H9 (cell line): ENCODE measurements at regions not wholly inside any gene's neighbourhood (a gene's known extent, or its start where the extent isn't known, plus 50 kb on each side); places are given as distances from the start of the nearest gene placed in this dataset.
A peak's percentile ranks its signal among the peaks of the same experiment; 100 is the strongest.

Experiments used
- DNase-seq: peaks from one replicate; pipeline ENCODE4 v3.0.0-alpha.2; 2017
- H2AFZ ChIP-seq: one replicate; pipeline ENCODE4 v1.6.1; 2013; ENCODE audit warnings: mild to moderate bottlenecking, low read length, control low read depth, moderate library complexity
- H2AK5ac ChIP-seq: 2 replicates; pipeline ENCODE4 v1.6.1; 2013; ENCODE audit warnings: low read length, control low read depth, mixed read lengths; ENCODE audit not compliant: insufficient read length
- H2BK120ac ChIP-seq: one replicate; pipeline ENCODE4 v1.6.1; 2013; ENCODE audit warnings: low read depth, mild to moderate bottlenecking, low read length, control low read depth, inconsistent platforms; ENCODE audit not compliant: poor library complexity, severe bottlenecking
- H2BK12ac ChIP-seq: 2 replicates; pipeline ENCODE4 v1.6.1; 2013; ENCODE audit warnings: low read length, control low read depth, mixed read lengths, low read depth; ENCODE audit not compliant: insufficient read length
- H2BK15ac ChIP-seq: 2 replicates; pipeline ENCODE4 v1.6.1; 2013; ENCODE audit warnings: low read depth, low read length, control low read depth
- H2BK20ac ChIP-seq: one replicate; pipeline ENCODE4 v1.6.1; 2013; ENCODE audit warnings: low read depth, mild to moderate bottlenecking, low read length, control low read depth, inconsistent platforms; ENCODE audit not compliant: poor library complexity, severe bottlenecking
- H2BK5ac ChIP-seq: 2 replicates; pipeline ENCODE4 v1.6.1; 2013; ENCODE audit warnings: low read length, control low read depth, mixed read lengths; ENCODE audit not compliant: insufficient read length
- H3K14ac ChIP-seq: 2 replicates; pipeline ENCODE4 v1.6.1; 2013; ENCODE audit warnings: low read length, control low read depth; ENCODE audit not compliant: insufficient read depth
- H3K18ac ChIP-seq: 2 replicates; pipeline ENCODE4 v1.6.1; 2013; ENCODE audit warnings: low read depth, mild to moderate bottlenecking, mixed read lengths, low read length, control low read depth; ENCODE audit not compliant: insufficient read length
- H3K23ac ChIP-seq: 2 replicates; pipeline ENCODE4 v1.6.1; 2013; ENCODE audit warnings: low read length, control low read depth, mixed read lengths, low read depth; ENCODE audit not compliant: insufficient read length
- H3K23me2 ChIP-seq: 2 replicates; pipeline ENCODE4 v1.6.1; 2013; ENCODE audit warnings: low read depth, mild to moderate bottlenecking, mixed read lengths, low read length, control low read depth; ENCODE audit not compliant: insufficient read length, poor library complexity, severe bottlenecking
- H3K27ac ChIP-seq: 2 replicates; pipeline ENCODE4 v1.5.1; 2013; ENCODE audit warnings: low read length, control low read depth, mixed read lengths, low read depth; ENCODE audit not compliant: insufficient read length
- H3K27me3 ChIP-seq: 2 replicates; pipeline ENCODE4 v1.6.1; 2013; ENCODE audit warnings: low read length, control low read depth, inconsistent platforms; ENCODE audit not compliant: insufficient read depth
- H3K4ac ChIP-seq: 2 replicates; pipeline ENCODE4 v1.6.1; 2013; ENCODE audit warnings: low read depth, mild to moderate bottlenecking, control low read depth, inconsistent platforms, low read length, moderate library complexity
- H3K4me1 ChIP-seq: 2 replicates; pipeline ENCODE4 v1.6.1; 2013; ENCODE audit warnings: low read length, control low read depth, inconsistent platforms; ENCODE audit not compliant: insufficient read depth
- H3K4me2 ChIP-seq: 2 replicates; pipeline ENCODE4 v1.6.1; 2013; ENCODE audit warnings: low read length, control low read depth, mixed read lengths; ENCODE audit not compliant: insufficient read length, insufficient read depth
- H3K56ac ChIP-seq: 2 replicates; pipeline ENCODE4 v1.6.1; 2013; ENCODE audit warnings: low read depth, mild to moderate bottlenecking, mixed read lengths, low read length, control low read depth; ENCODE audit not compliant: insufficient read length
- H3K79me1 ChIP-seq: 2 replicates; pipeline ENCODE4 v1.6.1; 2013; ENCODE audit warnings: low read depth, mild to moderate bottlenecking, moderate library complexity, low read length, control low read depth, inconsistent platforms; ENCODE audit not compliant: insufficient read depth, poor library complexity, severe bottlenecking
- H3K79me2 ChIP-seq: 2 replicates; pipeline ENCODE4 v1.6.1; 2013; ENCODE audit warnings: low read length, control low read depth, inconsistent platforms; ENCODE audit not compliant: insufficient read depth
- H3K9ac ChIP-seq: 2 replicates; pipeline ENCODE4 v1.6.1; 2013; ENCODE audit warnings: low read length, control low read depth, mixed read lengths; ENCODE audit not compliant: insufficient read length; ENCODE audit errors: extremely low read depth
- H3K9me3 ChIP-seq: one replicate; pipeline ENCODE4 v1.6.1; 2013; ENCODE audit warnings: low read depth, low read length, inconsistent platforms; ENCODE audit not compliant: control insufficient read depth
- H3T11ph ChIP-seq: one replicate; pipeline ENCODE4 v1.6.1; 2013; ENCODE audit warnings: mild to moderate bottlenecking, low read length, control low read depth, inconsistent platforms
- H4K20me1 ChIP-seq: one replicate; pipeline ENCODE4 v1.6.1; 2013; ENCODE audit not compliant: control insufficient read depth, insufficient read length, insufficient read depth
- H4K5ac ChIP-seq: 2 replicates; pipeline ENCODE4 v1.6.1; 2013; ENCODE audit warnings: low read depth, mild to moderate bottlenecking, mixed read lengths, low read length, control low read depth; ENCODE audit not compliant: insufficient read length
- H4K8ac ChIP-seq: replicated peaks from 2 replicates; pipeline ENCODE4 v1.6.1; 2013; ENCODE audit warnings: low read length, control low read depth, mixed read lengths, low read depth; ENCODE audit not compliant: insufficient read length
- H4K91ac ChIP-seq: 2 replicates; pipeline ENCODE4 v1.6.1; 2013; ENCODE audit warnings: low read depth, mild to moderate bottlenecking, moderate library complexity, mixed read lengths, low read length, control low read depth; ENCODE audit not compliant: insufficient read length
- H3K27ac Mint-ChIP-seq, 3 experiments: 2 replicates in 2 of 3; 3 replicates in 1 of 3; pipeline ENCODE4 v1.8.0; 2020 to 2021; ENCODE audit warnings: mixed read lengths in 3 of 3, mild to moderate bottlenecking in 1 of 3, moderate library complexity in 1 of 3
- H3K27me3 Mint-ChIP-seq: 2 replicates; pipeline ENCODE4 v1.8.0; 2021; ENCODE audit warnings: low read depth, mild to moderate bottlenecking, moderate library complexity, mixed read lengths
- H3K36me3 Mint-ChIP-seq, 3 experiments: 2 replicates in 2 of 3; 3 replicates in 1 of 3; pipeline ENCODE4 v1.8.0; 2020 to 2021; ENCODE audit warnings: low read depth in 3 of 3, mixed read lengths in 3 of 3; ENCODE audit not compliant: insufficient read depth in 1 of 3
- H3K4me1 Mint-ChIP-seq, 2 experiments: 2 replicates each; pipeline ENCODE4 v1.8.0; 2020; ENCODE audit warnings: mixed read lengths in 2 of 2
- H3K4me3 Mint-ChIP-seq, 2 experiments: 2 replicates in 1 of 2; 3 replicates in 1 of 2; pipeline ENCODE4 v1.8.0; 2020 to 2021; ENCODE audit warnings: mild to moderate bottlenecking in 2 of 2, mixed read lengths in 2 of 2, moderate library complexity in 1 of 2
- H3K9me3 Mint-ChIP-seq, 2 experiments: 2 replicates in 1 of 2; 3 replicates in 1 of 2; pipeline ENCODE4 v1.8.0; 2020; ENCODE audit warnings: mild to moderate bottlenecking in 2 of 2, mixed read lengths in 2 of 2, moderate library complexity in 1 of 2
- CTCF ChIP-seq: fragments of 200-600 bp; sonication (generic); conservative IDR thresholded peaks from 3 replicates; pipeline ENCODE4 v1.8.0; 2021; ENCODE audit warnings: antibody characterized with exemption, mild to moderate bottlenecking
- WGBS: extraction: QIAGEN DNeasy Blood & Tissue Kit; methylation state at CpG from one replicate; pipeline ENCODE4 v1.1.7; 2013; ENCODE audit warnings: missing lambda C conversion rate, low lambda C conversion rate, mixed read lengths; ENCODE audit not compliant: insufficient read length; ENCODE audit errors: extremely low coverage; 5-methylcytosine and 5-hydroxymethylcytosine counted together

- Histone ChIP-seq H3K9me3 (no peaks in the 10 kb centered on the region), H4K5ac (no peak overlapping the region), H2BK20ac (no peak overlapping the region), H3K4me1 (no peaks in the 10 kb centered on the region), H3K79me1 (no peaks in the 10 kb centered on the region), H2BK15ac (no peak overlapping the region), H3K79me2 (no peaks in the 10 kb centered on the region), H3K4ac (no peak overlapping the region), H2BK120ac (no peak overlapping the region), H3K9ac (no peak overlapping the region), H2BK5ac (no peak overlapping the region), H3K56ac (no peak overlapping the region), H2BK12ac (no peak overlapping the region), H3K23me2 (no peaks in the 10 kb centered on the region), H3K23ac (no peak overlapping the region), H3T11ph (no peak overlapping the region), H4K91ac (no peak overlapping the region), H3K18ac (no peak overlapping the region), H3K27me3 (no peaks in the 10 kb centered on the region), H2AK5ac (no peak overlapping the region), H4K8ac (no peak overlapping the region), H2AFZ (no peak overlapping the region), H3K14ac (no peak overlapping the region), H3K27ac (no peak overlapping the region), H4K20me1 (no peaks in the 10 kb centered on the region), H3K4me2 (no peak overlapping the region)
- H3K27me3 Mint-ChIP-seq: peaks cover 2% of the 10 kb centered on the region; the same call in 1 of the 2 replicates
- peaks cover 0 to 1% (median 0%) of the 10 kb centered on the region in 3 experiments; a peak in 1 of 7 replicates for H3K36me3 Mint-ChIP-seq
- TF ChIP-seq CTCF: no peak
- no peaks in the 10 kb centered on the region for H3K4me1 Mint-ChIP-seq
- H3K4me3 Mint-ChIP-seq: no peak overlapping the region; a peak in 1 of 5 replicates
- H3K9me3 Mint-ChIP-seq: peaks cover 2 to 3% of the 10 kb centered on the region in 2 experiments; a peak in 2 of 5 replicates
- no peak for DNase-seq
- no CpG with 5 or more reads among the region's 3 CpGs for WGBS
- peak overlapping the region in 1 of 3 experiments; percentile 82; a peak in 1 of 7 replicates for H3K27ac Mint-ChIP-seq
Measured at GRCh38 chr6:150470131-150470530, 101.3 kb downstream of the IYD start.
